Sigmoid colon (tissue), 6 donors: ENCODE measurements at regions not wholly inside any gene's neighbourhood (a gene's known extent, or its start where the extent isn't known, plus 50 kb on each side); places are given as distances from the start of the nearest gene placed in this dataset.

Source experiments
- DNase-seq: peaks from one replicate; pipeline ENCODE4 v3.0.0-alpha.2; 2019
- H3K27ac ChIP-seq, 4 donors: fragments of 200-600 bp; sonication (generic); one replicate each; pipeline ENCODE4 v1.5.1; 2016 to 2019; ENCODE audit warnings: mild to moderate bottlenecking in 1 of 4
- H3K27me3 ChIP-seq, 3 donors: fragments of 200-600 bp; sonication (generic); one replicate each; pipeline ENCODE4 v1.5.1; 2019; ENCODE audit warnings: mild to moderate bottlenecking in 1 of 3
- H3K36me3 ChIP-seq, 4 donors: fragments of 200-600 bp; sonication (generic); one replicate each; pipeline ENCODE4 v1.5.1; 2016 to 2019
- H3K4me1 ChIP-seq, 4 donors: fragments of 200-600 bp; sonication (generic); one replicate each; pipeline ENCODE4 v1.5.1; 2017 to 2019
- H3K4me3 ChIP-seq, 4 donors: fragments of 200-600 bp; sonication (generic); one replicate each; pipeline ENCODE4 v1.5.1; 2017 to 2019; ENCODE audit warnings: mild to moderate bottlenecking in 2 of 4, moderate library complexity in 1 of 4
- H3K9me3 ChIP-seq, 4 donors: fragments of 200-600 bp in 3 of 4; sonication (generic) in 3 of 4; one replicate each; pipeline versions ENCODE4 v1.5.1 to v1.6.1; 2013 to 2019
- EP300 ChIP-seq, 4 donors: sonication (generic); formaldehyde crosslinking; IDR thresholded peaks; one replicate each; pipeline ENCODE4 v1.6.1; 2017; ENCODE audit warnings: antibody characterized with exemption in 4 of 4
- POLR2A ChIP-seq, 2 donors: fragments of 450-650 bp; IDR thresholded peaks; one replicate each; pipeline ENCODE4 v1.6.1; 2016; ENCODE audit warnings: antibody characterized with exemption in 2 of 2, mild to moderate bottlenecking in 2 of 2, moderate library complexity in 2 of 2
- POLR2AphosphoS5 ChIP-seq, 4 donors: sonication (generic); formaldehyde crosslinking; IDR thresholded peaks; one replicate each; pipeline ENCODE4 v1.6.1; 2017; ENCODE audit warnings: antibody characterized with exemption in 4 of 4
- WGBS, 2 donors: extraction: QIAGEN DNeasy Blood & Tissue Kit; methylation state at CpG; one replicate each; pipeline ENCODE4 v1.1.7; 2013; 5-methylcytosine and 5-hydroxymethylcytosine counted together
- intact Hi-C: fragments of 100-400 bp; cut with DNase I; formaldehyde crosslinking; loops from one replicate; pipeline ENCODE4 v1.15.1; 2023
- TF ChIP-seq, protein P1 (sequence below), 4 experiments: fragments of 450-650 bp in 3 of 4; fragments of 200-600 bp in 1 of 4; IDR thresholded peaks; one replicate each; pipeline ENCODE4 v1.5.1; 2016 to 2019; ENCODE audit warnings: antibody characterized with exemption in 4 of 4, mild to moderate bottlenecking in 3 of 4, moderate library complexity in 2 of 4
- donor health status: healthy with polysubstance abuse.
- donor health status: healthy.

DNA sequence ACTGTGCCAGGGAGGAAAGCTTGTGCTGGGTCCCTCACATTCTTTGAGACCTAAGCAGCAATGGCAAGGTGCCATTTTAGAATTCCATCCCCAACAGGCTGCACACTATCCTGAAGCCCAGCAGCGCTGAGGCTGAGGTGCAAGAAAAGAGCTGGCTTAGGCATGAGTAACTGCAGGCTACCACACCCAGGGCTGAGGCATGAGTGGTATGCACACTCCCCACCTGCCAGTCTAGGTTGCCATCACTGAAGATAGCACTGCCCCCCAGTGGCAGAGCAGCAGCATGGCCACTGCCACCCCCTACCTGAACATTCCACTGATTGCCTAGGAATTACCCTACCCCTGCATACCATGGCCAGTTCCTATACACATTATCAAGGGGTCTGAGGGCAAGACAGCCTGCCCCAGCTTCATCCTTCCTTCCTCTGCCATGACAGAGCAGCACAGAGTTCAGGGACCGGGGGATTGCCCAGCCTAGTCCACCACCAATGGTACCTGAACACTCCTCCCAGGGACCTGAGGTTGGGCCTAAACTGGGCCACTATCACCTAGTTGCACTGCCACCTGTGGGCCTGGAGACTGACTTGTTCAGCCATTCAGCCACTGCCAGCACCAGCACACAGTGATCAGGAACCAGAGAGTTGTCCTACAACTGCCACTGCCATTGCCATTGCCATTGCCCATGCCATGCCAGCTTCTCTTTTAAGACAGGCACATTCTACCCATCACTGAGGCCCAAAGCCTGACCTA lies 129.8 kb downstream of the SATB1 start:
- Histone ChIP-seq H3K4me3 (no peak overlapping the region), H3K36me3 (no peaks in the 10 kb centered on the region), H3K9me3 (peaks cover 0 to 6% (median 4%) of the 10 kb centered on the region in 4 donors), H3K27ac (no peak overlapping the region), H3K27me3 (no peaks in the 10 kb centered on the region), H3K4me1 (no peaks in the 10 kb centered on the region)
- TF ChIP-seq, protein P1, sequence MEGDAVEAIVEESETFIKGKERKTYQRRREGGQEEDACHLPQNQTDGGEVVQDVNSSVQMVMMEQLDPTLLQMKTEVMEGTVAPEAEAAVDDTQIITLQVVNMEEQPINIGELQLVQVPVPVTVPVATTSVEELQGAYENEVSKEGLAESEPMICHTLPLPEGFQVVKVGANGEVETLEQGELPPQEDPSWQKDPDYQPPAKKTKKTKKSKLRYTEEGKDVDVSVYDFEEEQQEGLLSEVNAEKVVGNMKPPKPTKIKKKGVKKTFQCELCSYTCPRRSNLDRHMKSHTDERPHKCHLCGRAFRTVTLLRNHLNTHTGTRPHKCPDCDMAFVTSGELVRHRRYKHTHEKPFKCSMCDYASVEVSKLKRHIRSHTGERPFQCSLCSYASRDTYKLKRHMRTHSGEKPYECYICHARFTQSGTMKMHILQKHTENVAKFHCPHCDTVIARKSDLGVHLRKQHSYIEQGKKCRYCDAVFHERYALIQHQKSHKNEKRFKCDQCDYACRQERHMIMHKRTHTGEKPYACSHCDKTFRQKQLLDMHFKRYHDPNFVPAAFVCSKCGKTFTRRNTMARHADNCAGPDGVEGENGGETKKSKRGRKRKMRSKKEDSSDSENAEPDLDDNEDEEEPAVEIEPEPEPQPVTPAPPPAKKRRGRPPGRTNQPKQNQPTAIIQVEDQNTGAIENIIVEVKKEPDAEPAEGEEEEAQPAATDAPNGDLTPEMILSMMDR (IDR thresholded peaks at IDR 0.05): no peak
- no peak for TF ChIP-seq EP300 (IDR thresholded peaks at IDR 0.05)
- no peak for TF ChIP-seq POLR2A (IDR thresholded peaks at IDR 0.05)
- no peak for TF ChIP-seq POLR2AphosphoS5 (IDR thresholded peaks at IDR 0.05)
- intact Hi-C loops: no loop called here
- no peak for DNase-seq
- 59 to 74% methylated on average over 2 of the region's 2 CpGs for WGBS, 2 donors

DNA sequence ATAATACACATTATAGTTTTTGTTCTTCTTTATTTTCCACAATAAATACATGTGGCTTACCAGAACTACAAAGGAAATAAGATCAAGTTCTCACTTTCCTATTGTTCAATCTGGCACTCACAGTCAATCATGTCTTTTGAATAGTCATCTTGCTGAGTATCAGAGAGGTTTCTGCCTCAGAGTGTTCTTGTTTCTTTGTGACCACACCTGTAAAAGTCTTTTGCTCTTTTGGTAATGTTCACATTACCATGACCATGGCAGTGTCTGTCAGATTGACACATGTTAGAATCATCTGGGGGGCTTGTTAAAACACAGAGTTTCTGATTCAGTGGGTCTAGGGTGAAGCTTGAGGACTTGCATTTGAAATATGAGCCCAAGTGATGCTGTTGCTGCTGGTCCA lies 135.0 kb downstream of the SATB1 start:
- Histone ChIP-seq H3K27ac (no peak overlapping the region), H3K4me1 (no peaks in the 10 kb centered on the region), H3K4me3 (no peak overlapping the region), H3K36me3 (no peaks in the 10 kb centered on the region), H3K9me3 (no peaks in the 10 kb centered on the region), H3K27me3 (no peaks in the 10 kb centered on the region)
- intact Hi-C loops: no loop called here
- no peak for DNase-seq
- TF ChIP-seq, protein P1 (IDR thresholded peaks at IDR 0.05): no peak
- TF ChIP-seq EP300 (IDR thresholded peaks at IDR 0.05) (no peak), POLR2A (IDR thresholded peaks at IDR 0.05) (no peak), POLR2AphosphoS5 (IDR thresholded peaks at IDR 0.05) (no peak)

DNA sequence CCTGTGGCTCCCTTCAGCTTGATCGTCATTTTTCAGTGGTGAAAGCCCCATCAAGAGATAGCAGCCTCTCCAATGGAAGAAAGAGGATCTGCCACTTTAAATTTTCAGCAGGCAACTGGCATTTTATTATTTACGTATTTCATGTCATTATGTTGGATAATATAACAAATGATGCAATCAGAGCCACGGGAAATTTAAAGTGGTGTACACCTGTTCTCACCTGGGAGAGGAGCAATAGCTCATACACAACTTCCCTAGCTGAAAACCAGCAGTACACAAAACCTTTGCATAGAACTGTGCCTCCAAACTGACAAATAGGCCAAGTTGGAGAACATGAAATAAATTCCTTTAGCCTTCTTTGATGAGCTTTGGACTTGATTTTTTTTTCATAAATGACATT lies 136.9 kb downstream of the SATB1 start:
- no peak overlapping the region for H3K27ac ChIP-seq
- H3K4me1 ChIP-seq: no peaks in the 10 kb centered on the region
- intact Hi-C loops: no loop called here
- TF ChIP-seq POLR2AphosphoS5 (IDR thresholded peaks at IDR 0.05): no peak
- WGBS, 2 donors: 27 to 61% methylated on average over 3 of the region's 3 CpGs
- H3K36me3 ChIP-seq: no peaks in the 10 kb centered on the region
- H3K9me3 ChIP-seq: no peaks in the 10 kb centered on the region
- no peak overlapping the region for H3K4me3 ChIP-seq
- no peaks in the 10 kb centered on the region for H3K27me3 ChIP-seq
- no peak for DNase-seq

DNA sequence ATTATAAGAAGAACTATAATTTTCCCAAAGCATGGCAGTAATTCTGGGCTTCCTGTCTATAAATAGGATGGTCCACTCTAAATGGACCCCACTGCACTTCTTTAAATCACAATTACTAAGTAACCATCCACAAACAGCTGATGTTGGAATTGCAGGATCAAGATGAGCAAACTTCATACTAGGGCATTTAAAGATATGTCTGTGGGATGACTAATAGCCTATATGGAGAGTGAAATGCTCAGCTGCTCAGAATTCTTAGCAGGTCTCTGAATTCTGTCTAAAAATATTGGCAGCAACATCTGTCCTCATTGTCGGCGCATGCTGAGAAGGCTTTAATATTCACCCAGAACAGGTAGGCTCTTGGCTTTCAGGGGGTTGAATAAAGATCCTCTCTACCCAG lies 140.4 kb downstream of the SATB1 start:
- Histone ChIP-seq H3K27me3 (no peaks in the 10 kb centered on the region), H3K9me3 (no peaks in the 10 kb centered on the region), H3K27ac (no peak overlapping the region), H3K4me1 (no peaks in the 10 kb centered on the region), H3K36me3 (no peaks in the 10 kb centered on the region), H3K4me3 (no peak overlapping the region)
- DNase-seq: no peak
- 96 to 98% methylated on average over 2 of the region's 2 CpGs for WGBS, 2 donors
- TF ChIP-seq POLR2AphosphoS5 (IDR thresholded peaks at IDR 0.05) (no peak), EP300 (IDR thresholded peaks at IDR 0.05) (no peak), POLR2A (IDR thresholded peaks at IDR 0.05) (no peak)
- TF ChIP-seq, protein P1 (IDR thresholded peaks at IDR 0.05): no peak
- intact Hi-C loops: no loop called here

DNA sequence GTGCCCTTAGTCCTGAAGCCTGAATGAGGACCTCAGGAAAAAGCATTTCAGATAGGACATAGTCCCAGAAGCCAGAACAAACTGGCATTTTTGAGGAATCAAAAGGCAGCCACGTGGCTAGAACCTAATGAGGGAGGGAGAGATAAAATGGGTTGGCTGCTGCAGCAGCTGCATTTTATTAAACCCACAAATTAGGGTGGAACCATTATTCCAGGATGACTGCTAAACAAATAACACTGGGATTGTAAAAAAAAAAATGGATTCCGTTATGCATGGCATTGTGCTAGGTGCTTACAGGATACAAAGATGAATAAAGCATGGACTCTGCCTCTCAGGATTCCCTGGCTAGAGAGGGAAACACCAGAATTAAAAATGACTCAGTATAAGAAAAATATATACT lies 141.5 kb downstream of the SATB1 start:
- H3K27ac ChIP-seq: no peak overlapping the region
- no peaks in the 10 kb centered on the region for H3K4me1 ChIP-seq
- H3K36me3 ChIP-seq: no peaks in the 10 kb centered on the region
- no peaks in the 10 kb centered on the region for H3K27me3 ChIP-seq
- WGBS, 2 donors: 27 to 75% methylated on average over 2 of the region's 2 CpGs
- H3K9me3 ChIP-seq: no peaks in the 10 kb centered on the region
- intact Hi-C loops: no loop called here
- H3K4me3 ChIP-seq: no peak overlapping the region
- TF ChIP-seq, protein P1 (IDR thresholded peaks at IDR 0.05): no peak
- no peak for TF ChIP-seq POLR2A (IDR thresholded peaks at IDR 0.05)
- DNase-seq: no peak
